Endothelial cell of umbilical vein (primary cell): ENCODE measurements at regions not wholly inside any gene's neighbourhood (a gene's known extent, or its start where the extent isn't known, plus 50 kb on each side); places are given as distances from the start of the nearest gene placed in this dataset.

Source experiments
- EZH2 ChIP-seq: IDR thresholded peaks from 2 replicates; pipeline ENCODE4 v1.6.1; 2012; ENCODE audit warnings: borderline replicate concordance, low read depth, mild to moderate bottlenecking, moderate library complexity, low read length, inconsistent platforms; ENCODE audit not compliant: severe bottlenecking
- MAX ChIP-seq: IDR thresholded peaks from 2 replicates; pipeline ENCODE4 v1.6.1; 2011; ENCODE audit not compliant: insufficient read depth, insufficient read length
- MYC ChIP-seq: IDR thresholded peaks from one replicate; pipeline ENCODE4 v1.6.1; 2011; ENCODE audit warnings: mild to moderate bottlenecking, low read depth, low read length
- POLR2A ChIP-seq: IDR thresholded peaks from 2 replicates; pipeline ENCODE4 v1.6.1; 2012; ENCODE audit warnings: low read depth, mild to moderate bottlenecking, control low read depth, low read length
- TF ChIP-seq, protein P1 (sequence below), 2 donors: IDR thresholded peaks; 1 replicate in 1 of 2; 2 replicates in 1 of 2; pipeline ENCODE4 v1.5.1; 2011; ENCODE audit warnings: low read length in 2 of 2, mild to moderate bottlenecking in 2 of 2, moderate library complexity in 2 of 2, control low read depth in 1 of 2, inconsistent platforms in 1 of 2, low read depth in 1 of 2; ENCODE audit not compliant: insufficient read depth in 1 of 2; ENCODE audit errors: extremely low read depth in 1 of 2

GRCh38 chr4:31160146-31160545, 440.0 kb downstream of the PCDH7 start:
- TF ChIP-seq, protein P1, sequence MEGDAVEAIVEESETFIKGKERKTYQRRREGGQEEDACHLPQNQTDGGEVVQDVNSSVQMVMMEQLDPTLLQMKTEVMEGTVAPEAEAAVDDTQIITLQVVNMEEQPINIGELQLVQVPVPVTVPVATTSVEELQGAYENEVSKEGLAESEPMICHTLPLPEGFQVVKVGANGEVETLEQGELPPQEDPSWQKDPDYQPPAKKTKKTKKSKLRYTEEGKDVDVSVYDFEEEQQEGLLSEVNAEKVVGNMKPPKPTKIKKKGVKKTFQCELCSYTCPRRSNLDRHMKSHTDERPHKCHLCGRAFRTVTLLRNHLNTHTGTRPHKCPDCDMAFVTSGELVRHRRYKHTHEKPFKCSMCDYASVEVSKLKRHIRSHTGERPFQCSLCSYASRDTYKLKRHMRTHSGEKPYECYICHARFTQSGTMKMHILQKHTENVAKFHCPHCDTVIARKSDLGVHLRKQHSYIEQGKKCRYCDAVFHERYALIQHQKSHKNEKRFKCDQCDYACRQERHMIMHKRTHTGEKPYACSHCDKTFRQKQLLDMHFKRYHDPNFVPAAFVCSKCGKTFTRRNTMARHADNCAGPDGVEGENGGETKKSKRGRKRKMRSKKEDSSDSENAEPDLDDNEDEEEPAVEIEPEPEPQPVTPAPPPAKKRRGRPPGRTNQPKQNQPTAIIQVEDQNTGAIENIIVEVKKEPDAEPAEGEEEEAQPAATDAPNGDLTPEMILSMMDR (IDR thresholded peaks at IDR 0.05; ENCODE audit: extremely low read depth in 1 of 2, insufficient read depth in 1 of 2, low read depth in 1 of 2, low read length in 2 of 2), result no peak
- no peak for TF ChIP-seq EZH2
- no peak for TF ChIP-seq MAX
- TF ChIP-seq MYC, result no peak
- TF ChIP-seq POLR2A, result no peak
